ENCODE measurements at regions not wholly inside any gene's neighbourhood (a gene's known extent, or its start where the extent isn't known, plus 50 kb on each side); places are given as distances from the start of the nearest gene placed in this dataset.
"Not testable (repeated sequence)": the region's sequence is repeated elsewhere in the genome, so short reads cannot be mapped to it uniquely, and the experiment has no call there.

- not testable (repeated sequence) for DNase-seq (ENCODE audit: low read depth)
Measured at GRCh38 chr11:92027136-92027535, 197.5 kb upstream of the FAT3 start.

- DNase-seq (ENCODE audit: low read depth), result no peak
Measured at GRCh38 chr11:92026664-92027063, 198.0 kb upstream of the FAT3 start.

GRCh38 chr11:92024788-92025187 is 199.8 kb upstream of the FAT3 start:
- DNase-seq (ENCODE audit: low read depth), result no peak

GRCh38 chr11:92022499-92022898 is 202.1 kb upstream of the FAT3 start:
- no peak for DNase-seq (ENCODE audit: low read depth)

GRCh38 chr11:92018332-92018731 is 206.3 kb upstream of the FAT3 start:
- no peak for DNase-seq (ENCODE audit: low read depth)

- DNase-seq (ENCODE audit: low read depth), result no peak
Measured at GRCh38 chr11:92008249-92008648, 216.4 kb upstream of the FAT3 start.

- no peak for DNase-seq (ENCODE audit: low read depth)
Measured at GRCh38 chr11:92002568-92002967, 222.1 kb upstream of the FAT3 start.

GRCh38 chr11:91998481-91998880 is 226.1 kb upstream of the FAT3 start:
- no peak for DNase-seq (ENCODE audit: low read depth)

- DNase-seq (ENCODE audit: low read depth), result no peak
Measured at GRCh38 chr11:91997226-91997625, 227.4 kb upstream of the FAT3 start.

GRCh38 chr11:91996526-91996925 is 228.1 kb upstream of the FAT3 start:
- DNase-seq (ENCODE audit: low read depth), result no peak

- DNase-seq (ENCODE audit: low read depth), result not testable (repeated sequence)
Measured at GRCh38 chr11:91988443-91988842, 236.2 kb upstream of the FAT3 start.

- DNase-seq (ENCODE audit: low read depth), result no peak
Measured at GRCh38 chr11:91986218-91986617, 238.4 kb upstream of the FAT3 start.

GRCh38 chr11:91984033-91984584 is 240.5 kb upstream of the FAT3 start:
- no peak for DNase-seq (ENCODE audit: low read depth)

- DNase-seq (ENCODE audit: low read depth), result peak; percentile 99
Measured at GRCh38 chr11:91981995-91982394, 242.6 kb upstream of the FAT3 start.

GRCh38 chr11:91979775-91980174 is 244.8 kb upstream of the FAT3 start:
- no peak for DNase-seq (ENCODE audit: low read depth)

- peak; percentile 20 for DNase-seq (ENCODE audit: low read depth)
Measured at GRCh38 chr11:91978747-91979146, 245.9 kb upstream of the FAT3 start.

GRCh38 chr11:91972665-91973266 is 251.9 kb upstream of the FAT3 start:
- no peak for DNase-seq (ENCODE audit: low read depth)

- no peak for DNase-seq (ENCODE audit: low read depth)
Measured at GRCh38 chr11:91970624-91971023, 254.0 kb upstream of the FAT3 start.

- no peak for DNase-seq (ENCODE audit: low read depth)
Measured at GRCh38 chr11:91969486-91969885, 255.1 kb upstream of the FAT3 start.

GRCh38 chr11:91967691-91968045 is 256.9 kb upstream of the FAT3 start:
- DNase-seq (ENCODE audit: low read depth), result no peak

GRCh38 chr11:91967026-91967690 is 257.5 kb upstream of the FAT3 start:
- DNase-seq (ENCODE audit: low read depth), result no peak

- DNase-seq (ENCODE audit: low read depth), result no peak
Measured at GRCh38 chr11:91966368-91966767, 258.2 kb upstream of the FAT3 start.

- DNase-seq (ENCODE audit: low read depth), result no peak
Measured at GRCh38 chr11:91960770-91961169, 263.8 kb upstream of the FAT3 start.

- DNase-seq (ENCODE audit: low read depth), result no peak
Measured at GRCh38 chr11:91959411-91959810, 265.2 kb upstream of the FAT3 start.
